HS-27A (cell line): ENCODE measurements at regions not wholly inside any gene's neighbourhood (a gene's known extent, or its start where the extent isn't known, plus 50 kb on each side); places are given as distances from the start of the nearest gene placed in this dataset.

Experiments used
- DNase-seq: peaks from one replicate; pipeline ENCODE4 v3.0.0-alpha.2; 2012; ENCODE audit warnings: low read depth, missing footprints

DNA sequence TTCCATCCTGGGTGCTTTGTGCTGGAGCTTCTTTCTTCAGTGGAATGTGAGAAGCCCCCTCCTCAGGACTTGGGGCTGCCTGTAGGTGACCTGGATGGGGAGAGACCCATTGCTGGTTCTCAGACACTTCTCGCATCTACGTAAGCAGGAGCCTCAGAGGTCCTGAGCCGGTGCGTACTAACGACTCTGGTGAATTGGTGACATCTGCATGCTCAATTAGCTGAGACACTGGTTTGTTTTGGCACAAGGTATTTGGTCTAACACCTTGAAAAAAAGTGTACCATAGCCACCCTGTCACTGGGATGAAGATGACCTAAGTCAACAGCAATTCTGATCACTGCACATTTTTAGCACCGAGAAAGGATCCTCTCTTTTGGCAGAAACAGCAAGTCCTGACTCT is 57.7 kb downstream of the LRRC30 start:
- no peak for DNase-seq

DNA sequence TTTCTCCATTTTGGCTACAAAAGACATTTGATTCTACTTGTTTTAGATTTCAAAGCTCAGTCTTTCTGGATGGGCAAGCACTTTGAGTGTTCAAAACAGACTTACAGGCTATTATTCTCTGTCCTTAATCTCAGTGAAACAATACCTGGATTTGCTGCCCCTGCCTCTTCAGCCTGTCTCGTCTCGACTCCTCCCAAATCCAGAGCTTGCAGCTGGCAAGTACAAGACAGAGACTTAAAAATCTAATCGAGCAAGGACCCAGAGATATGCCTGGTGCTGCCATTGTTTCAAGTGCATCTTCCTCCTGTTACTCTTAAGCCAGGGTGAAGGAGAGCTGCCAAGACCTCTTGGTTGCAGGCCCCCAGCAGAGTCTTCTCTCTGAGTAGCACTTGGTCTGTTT is 59.2 kb downstream of the LRRC30 start:
- no peak for DNase-seq

DNA sequence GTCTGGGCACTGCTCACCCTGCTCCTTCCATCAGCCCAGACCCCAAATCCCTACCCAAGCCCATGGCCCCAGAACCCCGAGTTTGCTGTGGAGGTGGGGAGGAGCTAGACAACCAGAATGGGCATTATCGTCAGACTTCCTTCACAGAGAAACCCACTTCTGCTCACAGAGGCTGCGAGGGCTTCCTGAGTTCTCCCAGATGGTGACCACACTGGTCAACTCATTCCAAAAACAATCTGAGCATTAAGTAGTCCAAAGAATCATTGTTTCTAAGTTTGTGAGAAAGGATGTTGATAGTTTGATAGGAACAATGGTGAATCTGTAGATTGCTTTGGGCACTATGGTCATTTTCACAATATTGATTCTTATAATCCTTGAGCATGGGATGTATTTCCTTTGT is 60.2 kb downstream of the LRRC30 start:
- no peak for DNase-seq

DNA sequence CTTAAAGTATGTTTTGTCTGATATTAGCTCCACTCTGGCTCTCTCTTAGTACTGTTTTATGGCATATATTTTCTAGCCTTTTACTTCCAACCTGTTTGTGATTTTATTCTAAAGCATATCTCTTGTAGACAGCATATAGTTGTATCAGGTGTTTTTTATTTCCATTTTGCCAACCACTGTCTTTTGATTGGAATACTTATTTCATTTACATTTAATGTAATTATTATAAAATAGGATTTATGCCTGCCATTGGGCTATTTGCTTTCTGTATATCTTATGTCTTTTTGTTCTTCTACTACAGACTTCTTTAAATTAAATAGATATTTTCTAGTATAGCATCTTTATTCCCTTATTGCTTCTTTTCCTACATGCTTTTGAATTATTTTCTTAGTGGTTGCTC is 67.3 kb downstream of the LRRC30 start:
- DNase-seq = no peak

DNA sequence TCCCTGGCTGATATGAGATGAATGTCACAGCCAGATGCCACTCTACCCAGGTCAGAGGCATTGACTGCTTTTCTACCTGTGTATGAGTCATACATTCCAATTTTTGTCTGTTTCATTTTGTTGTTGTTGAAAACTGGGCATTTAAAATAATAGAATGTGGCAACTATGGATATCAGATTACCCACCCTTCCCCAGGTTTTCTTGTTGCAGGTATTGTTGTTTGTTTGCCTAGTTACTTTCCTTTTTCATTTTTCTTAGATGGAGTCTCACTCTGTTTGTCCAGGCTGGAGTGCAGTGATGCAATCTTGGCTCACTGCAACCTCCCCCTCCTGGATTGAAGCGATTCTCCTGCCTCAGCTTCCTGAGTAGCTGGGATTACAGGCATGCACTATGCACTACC is 70.2 kb downstream of the LRRC30 start:
- no peak for DNase-seq

DNA sequence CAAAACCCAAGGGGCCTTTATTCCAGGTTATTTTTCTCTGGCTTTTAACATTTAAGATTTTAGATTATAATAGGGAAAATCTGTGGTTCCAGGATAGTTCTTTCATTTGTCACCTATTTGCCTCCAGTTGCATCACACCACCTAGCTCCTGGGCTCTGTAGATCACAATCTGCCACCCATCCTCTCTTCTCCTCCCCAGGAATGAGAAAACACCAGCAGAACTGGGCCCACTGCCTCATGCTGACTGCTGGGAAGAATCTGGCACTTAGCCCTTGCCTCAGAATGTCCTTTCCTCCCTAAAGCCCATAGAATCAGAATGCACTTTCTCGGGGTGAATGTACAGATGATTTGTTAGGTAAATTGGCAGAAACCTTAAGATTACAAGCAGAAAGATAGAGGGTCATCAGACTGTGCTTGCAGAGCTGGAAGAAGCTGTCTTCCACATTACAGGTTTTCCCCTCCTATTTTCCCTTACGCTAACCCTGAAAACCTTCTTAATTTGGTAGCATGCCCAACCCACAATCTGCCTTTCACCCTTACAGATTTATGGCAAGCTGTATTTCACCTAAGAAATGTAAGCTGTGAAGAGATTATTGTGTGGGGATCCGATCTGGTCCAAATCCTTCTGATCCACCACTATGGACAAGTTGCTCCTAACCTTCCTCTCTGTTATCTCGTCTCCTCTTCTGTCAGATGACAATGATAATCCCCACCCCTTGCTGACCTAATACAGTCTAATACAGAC is 72.6 kb downstream of the LRRC30 start:
- DNase-seq = no peak

DNA sequence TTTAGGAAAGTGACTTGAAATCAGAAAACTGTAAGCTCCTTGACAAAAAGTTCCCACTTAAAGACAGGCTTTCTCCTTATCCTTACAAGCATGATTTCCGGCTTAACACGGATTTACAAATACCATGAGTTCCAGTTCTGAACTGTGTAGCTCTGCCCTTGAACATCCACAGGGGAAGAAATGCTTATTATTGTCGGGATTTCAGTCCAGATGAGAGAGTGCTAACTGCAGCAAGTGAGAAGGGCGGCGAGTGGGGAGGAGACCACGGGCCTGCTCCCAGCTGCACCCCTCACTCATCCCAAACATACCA is 73.1 kb downstream of the LRRC30 start:
- DNase-seq = no peak

DNA sequence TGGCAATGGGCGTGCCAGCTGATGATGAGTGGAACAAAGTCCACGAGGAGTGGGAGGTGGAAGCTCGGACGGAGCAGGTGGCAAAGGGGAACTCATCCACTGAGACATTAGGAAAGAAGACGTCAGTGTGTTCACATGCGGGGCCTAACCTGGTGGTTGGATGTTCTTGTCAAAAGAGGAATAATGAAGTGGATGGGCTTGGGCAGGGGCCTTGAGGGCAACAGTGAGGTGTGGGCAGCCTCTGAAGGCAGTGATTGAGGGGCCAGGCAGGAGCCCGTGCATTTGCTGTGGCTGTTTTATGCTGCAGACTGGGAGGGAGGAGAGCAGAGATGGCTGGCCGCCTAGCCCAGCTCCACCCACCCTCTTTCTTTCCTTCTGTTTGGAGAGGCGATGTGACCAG is 74.5 kb downstream of the LRRC30 start:
- no peak for DNase-seq

DNA sequence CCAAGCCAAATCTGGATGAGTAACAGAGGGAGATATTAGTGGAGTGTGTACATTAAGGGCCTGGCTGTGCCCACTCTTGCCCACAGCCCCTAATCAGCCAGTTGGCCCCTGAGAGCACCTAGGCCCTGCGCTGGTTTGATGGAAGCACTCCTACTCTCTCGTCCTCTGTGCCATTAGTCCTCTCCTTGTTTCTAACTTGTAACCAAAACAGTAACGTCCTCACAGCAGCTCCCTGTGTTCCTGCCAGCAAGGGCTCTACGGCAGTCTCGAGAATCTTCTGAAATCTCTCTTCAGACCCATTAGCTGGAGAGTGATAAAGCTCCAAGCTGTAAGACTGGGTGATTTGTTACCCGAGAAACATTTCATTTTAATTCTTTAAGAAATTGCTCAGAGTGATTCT is 76.1 kb downstream of the LRRC30 start:
- DNase-seq = no peak

DNA sequence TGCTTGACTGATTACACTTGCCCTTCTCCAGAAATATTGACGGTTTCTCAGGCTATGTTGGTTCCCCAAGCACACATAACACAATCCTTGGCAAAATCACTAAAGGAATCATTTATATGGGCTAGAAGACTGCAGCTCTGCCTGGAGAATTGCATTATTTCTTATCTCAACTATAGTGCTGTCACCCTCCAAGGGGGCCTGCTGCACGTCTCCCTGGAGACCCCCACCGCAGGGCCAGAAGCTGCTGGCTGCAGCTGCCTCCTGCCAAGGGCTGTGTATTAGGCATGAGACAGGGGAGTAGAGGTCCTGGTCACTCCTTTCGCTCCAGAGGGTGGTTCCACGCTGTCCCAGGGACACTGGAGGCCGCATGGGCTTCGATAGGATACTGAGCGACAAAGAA is 76.6 kb downstream of the LRRC30 start:
- DNase-seq = no peak

DNA sequence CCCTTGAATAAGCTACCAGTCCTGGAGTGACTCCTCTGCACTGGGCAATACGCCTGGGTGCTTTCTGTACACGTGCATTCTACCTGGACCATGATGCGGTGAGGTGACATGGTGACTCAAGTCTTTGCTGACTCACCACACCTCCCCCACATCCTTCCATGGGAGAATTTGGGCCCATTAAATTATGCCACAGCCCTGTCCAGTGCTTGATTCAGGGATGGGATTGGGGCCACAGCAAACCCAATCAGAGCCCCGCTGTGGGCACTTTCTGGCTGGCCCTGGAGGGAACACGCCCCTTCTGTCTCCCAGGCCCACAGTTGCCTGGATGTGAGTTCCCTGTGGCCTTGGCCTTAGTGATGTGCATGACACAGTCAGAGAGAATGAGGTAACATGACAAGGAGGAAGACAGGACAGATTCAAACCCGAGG is 86.9 kb downstream of the LRRC30 start:
- no peak for DNase-seq

DNA sequence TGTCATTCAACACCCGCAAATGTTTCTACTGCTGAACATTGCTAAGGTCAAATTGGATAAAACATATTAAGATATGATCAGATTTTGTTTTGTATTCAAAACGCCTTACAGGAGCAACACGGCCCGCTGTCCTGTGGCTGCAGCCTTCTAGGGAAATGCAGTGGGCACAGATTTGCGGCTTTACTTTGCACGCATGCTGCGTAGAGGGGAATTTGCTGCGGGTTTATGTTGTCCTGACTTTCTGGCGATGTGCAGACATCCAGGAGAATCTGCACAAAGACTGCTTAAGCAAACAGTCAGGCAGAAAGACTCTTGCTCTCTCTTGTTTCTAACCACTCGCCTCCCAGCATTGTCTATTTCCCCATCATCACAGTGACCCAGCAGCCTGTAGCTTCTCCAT is 88.3 kb downstream of the LRRC30 start:
- no peak for DNase-seq

DNA sequence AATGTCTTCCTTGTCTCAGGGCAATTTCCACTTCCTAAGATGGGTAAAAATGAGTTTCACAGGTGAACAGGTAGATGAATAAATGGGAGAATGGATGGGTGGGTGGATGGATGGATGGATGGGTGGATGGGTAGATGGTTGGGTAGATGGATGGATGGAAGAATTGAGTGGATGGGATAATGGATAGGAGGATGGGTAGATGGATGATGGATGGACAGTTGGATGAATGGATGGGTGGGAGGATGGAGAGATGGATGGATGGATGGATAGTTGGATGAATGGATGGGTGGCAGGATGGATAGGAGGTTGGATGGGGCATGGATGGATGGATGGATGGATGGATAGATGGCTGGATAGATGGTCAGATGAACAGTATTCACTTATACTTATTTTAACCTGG is 90.9 kb downstream of the LRRC30 start:
- DNase-seq = no peak

DNA sequence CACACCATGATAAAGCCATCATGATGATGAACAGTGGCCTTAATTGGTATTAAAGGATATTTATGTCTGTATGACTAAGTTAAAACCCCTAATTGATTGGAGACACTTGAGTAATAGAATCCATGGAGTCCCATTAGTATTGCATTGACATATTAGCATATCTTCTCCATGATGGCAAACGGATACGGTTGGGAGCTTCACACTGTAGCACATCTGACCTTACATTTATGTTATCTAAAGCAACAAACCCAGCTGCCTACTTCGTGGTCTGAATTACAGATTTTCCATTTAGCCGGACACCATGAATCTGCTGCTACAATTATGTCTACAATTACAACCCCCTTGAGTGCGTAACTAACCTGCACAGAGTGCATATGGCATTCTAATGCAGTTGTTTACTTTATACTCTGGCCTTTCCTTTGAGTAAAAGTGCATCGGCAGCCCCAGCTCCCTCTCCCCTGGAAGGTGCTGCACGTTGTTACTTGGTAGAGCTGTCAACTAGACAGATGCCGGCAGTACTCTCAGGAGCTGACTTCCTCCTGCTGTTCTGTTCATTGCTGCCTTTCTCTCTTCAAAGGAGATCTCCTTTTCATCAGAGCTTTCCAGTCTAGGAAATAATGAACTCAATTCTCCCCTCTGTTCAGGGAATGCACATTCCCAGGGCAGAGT is 92.1 kb downstream of the LRRC30 start:
- DNase-seq = no peak

DNA sequence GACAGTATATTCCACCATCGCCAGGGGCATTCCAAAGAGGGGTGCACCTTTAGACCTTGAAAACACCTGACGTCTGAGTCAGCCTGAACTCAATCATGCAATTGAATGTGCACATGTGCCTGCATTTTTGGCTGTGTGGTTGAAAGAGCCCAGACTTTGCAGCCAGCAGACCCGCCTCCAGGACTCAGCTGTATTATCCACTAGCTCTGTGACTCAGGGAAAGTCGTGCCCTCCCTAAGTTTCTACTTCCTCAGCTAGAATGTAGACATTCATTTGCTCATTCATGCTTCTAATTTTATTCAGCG is 94.2 kb downstream of the LRRC30 start:
- no peak for DNase-seq

DNA sequence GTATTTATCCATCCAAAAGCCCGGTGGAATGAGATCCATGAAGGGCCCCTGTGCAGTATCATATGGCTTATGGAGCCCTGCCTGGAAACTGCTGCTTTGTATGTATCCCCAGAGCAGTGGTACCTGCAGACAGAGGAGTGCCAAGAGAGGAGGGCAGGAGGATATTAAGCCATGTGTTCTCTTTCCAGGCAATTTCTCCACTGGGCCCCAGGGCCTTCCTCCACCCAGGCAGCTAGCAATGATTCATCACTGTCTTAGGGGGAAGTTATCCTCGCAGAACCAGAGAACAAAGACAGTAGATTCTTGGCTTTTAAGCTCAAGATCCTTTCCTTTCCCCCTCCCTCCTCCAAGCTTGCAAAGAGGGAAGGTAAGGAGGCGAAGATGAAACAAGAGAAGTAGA is 98.1 kb downstream of the LRRC30 start:
- no peak for DNase-seq

DNA sequence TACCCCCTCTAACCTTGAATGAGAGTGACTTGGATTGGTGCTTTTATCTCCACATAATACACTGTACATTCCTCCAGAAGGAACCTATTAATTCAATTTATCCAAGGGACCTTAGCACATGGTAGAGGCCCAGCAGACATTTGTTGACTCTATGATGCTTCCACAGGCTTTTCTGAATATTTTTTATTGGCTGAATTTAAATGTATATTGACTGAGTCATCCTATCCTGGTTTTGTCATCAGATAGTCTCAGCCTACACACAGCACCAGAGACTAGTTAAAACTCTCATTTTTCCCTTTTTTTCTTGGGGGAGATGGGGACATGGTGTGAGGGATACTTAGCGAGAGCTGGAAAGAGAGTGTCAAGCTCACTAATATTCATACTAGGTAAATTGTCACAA is 101.6 kb downstream of the LRRC30 start:
- DNase-seq = no peak

DNA sequence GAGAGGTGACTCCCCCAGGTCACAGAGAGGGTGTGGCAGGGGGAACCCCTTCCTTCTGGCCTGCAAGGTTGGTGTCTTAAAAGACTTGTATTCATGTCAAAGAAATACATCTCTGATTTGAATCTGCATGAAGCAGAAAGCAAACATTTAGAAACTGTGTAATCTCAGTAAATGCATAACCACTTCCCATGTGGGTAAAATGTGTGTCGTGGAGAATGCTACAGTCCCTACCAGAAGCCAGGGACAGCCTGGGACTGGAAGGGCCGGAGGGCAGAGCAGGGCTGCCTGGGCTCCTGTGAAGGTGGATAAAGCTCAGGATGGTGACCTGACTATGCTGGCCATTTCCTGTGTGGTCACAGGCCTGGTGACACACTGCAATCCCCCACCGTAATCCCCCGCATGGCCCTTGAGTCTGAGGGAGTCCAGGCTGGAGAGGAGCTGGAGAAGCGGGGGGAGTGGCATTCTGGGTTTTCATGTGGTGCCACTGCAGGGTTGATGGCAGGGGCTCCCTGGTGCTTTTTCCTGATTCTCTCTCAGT is 102.2 kb downstream of the LRRC30 start:
- no peak for DNase-seq

DNA sequence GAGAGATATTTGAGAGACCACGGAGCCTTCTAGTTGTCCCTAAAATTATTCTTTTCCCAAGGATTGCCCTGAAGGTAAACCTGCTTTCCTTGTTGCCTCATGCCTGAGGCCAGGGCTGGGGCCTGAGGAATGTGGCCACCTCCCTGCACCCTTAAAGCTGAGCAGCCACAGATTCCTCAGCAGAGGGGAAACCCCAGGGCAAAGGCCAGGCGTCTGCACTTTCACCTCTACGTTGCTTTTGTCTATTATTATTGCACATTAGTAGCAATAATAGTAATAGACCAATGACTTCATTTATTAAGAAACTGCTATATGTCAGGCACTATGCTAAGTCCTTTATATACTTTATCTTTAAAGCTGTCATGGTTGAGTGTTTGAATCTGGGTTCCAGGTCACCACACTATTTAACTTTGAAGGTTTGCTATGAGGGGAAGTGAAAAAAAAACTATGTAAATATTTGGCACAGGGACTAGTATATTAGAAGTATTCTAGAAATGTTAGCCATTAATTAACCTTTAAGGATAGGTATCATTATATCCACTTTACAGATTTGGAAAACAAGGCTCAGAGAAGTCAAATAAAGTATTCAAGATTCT is 104.2 kb downstream of the LRRC30 start:
- no peak for DNase-seq

DNA sequence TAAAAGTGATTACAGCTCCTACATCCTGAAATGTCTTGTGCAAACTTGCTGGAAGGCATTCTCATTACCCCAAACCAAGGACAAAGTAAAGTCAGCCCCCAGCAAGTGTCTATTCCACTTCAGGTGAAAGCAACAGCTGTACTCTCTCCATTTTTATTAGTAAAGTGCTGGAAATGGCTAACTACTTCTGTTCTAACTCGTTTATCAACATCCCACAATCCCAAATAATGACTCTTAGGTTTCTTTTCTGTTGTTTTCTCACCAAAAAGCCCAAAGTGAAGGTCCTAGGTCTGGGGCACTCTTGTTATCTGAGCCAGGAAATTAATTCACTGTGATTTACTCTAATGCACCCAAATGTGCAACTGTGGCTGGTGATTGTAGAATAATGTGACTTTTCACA is 105.7 kb downstream of the LRRC30 start:
- DNase-seq = no peak

DNA sequence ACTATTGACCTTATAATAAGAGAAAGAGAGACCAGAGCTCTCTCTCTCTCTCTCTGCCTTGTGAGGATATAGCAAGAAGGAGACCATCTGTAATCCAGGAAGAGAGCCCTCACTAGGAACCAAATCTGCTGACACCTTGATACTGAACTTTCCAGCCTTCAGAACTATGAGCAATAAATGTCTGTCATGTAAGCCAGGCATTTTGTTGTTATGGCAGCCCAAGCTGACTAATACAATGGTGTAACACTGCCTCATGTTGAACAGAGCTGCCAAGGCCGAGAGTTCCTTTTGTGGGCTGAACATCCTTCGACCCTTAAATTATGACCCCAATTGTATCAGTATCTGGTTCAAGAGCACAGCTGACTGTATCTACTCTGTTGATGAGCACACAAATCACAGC is 108.0 kb downstream of the LRRC30 start:
- no peak for DNase-seq

DNA sequence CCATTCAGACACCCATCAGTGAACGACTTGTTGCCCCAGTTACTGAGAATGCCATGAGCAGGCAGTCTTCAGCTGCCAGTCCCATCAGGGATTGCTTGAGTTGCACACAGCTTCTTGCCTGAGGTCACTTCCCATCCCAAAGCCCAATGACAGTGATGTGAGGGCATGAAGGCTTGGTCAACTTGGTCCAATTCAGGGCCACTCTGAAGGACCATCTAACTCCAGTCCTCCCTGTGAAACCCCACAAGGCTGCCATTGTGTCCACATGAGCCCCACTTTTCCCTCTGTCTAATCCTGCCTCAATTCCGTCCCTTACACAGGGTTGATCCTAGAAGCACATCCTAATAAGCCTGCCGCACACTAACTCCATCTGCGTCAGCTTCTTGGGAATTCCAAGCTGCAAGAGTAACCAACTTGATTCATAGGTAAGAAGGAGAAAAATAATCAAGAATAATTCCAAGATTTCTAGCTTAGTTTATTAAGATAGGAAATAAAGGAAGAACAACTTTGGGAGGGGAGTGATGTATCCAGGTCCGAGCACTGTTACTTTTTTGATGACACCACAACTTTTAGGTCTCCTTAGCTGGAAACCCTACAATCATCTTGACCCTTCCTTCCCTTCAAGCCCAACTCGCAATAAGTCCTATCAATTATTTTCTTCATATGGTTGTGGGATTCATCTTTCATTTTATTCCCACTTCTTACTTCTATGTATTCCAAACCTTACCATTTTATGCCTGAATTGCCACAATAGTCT is 110.9 kb downstream of the LRRC30 start:
- no peak for DNase-seq
